HG03135 (cell line): ENCODE measurements at regions not wholly inside any gene's neighbourhood (a gene's known extent, or its start where the extent isn't known, plus 50 kb on each side); places are given as distances from the start of the nearest gene placed in this dataset.

Experiments
- ATAC-seq: cut with Tn5 transposase; IDR thresholded peaks from one replicate; pipeline ENCODE4 v1.9.1; 2021; ENCODE audit warnings: mild to moderate bottlenecking, moderate library complexity; ENCODE audit not compliant: unreplicated experiment

- ATAC-seq, result no peak
These were observed 297.6 kb upstream of the SP8 start for GRCh38 chr7:21084286-21084685.

DNA sequence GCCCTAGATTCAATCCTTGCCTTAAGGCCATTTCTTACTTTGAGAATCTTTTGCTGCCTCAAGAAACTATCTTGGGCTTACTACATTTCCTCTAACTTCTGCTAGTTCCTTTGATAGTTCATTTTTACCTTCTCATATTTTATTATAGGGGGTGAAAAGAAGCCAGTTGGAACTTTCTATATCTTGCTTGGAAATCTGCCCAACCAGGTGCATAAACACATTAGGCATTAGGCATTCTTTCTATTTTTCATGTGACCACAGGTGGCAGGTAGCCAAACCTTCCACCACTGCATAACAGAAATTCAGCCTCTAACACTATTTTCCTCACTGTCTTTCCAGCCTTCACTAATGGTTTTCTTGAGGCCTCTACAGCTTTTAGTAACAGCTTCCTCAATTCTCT lies 300.0 kb upstream of the SP8 start:
- no peak for ATAC-seq

GRCh38 chr7:21089653-21090052 lies 303.0 kb upstream of the SP8 start:
- ATAC-seq, result no peak

DNA sequence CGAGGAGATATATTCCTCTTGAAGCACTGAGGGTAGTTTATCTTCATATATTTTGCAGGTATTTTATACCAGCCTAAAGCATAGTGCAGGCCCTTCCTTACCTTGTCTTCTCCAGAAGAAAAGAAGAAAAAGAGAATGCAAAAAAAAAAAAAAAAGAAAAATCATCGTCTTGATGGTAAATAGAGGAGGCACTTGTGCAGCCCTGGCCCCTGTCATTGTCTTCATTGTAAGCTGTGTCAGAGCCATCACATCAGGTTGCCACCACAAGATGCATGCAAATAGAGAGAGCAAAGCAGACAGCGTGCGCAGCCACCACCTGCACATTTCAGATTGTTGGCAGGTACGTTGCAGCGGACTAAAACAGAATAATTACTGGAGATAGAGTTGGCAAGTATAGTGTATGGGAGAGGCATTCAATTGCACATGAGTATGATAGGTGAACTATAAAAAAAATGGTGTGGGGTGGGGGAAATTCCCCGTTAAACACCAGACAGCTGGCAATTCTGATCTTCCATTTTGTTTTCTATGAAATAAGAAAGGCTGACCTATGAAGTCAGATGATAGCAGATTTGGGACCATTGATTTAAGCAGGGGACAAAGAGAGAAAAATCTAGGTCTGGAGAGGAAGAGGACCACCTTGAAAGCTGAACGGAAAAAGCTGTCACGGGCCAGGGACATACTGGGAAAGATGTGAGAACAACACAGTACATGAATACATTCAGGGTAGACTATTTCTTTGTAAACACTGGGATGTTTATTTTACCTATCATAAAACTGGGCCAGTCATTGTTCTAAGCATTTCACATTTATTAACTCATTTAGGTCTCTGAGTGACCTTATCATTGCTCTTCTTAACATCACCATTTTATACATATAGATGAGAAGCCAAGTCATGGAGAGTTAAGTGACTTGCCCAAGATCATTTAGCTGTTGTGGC lies 306.3 kb upstream of the SP8 start:
- no peak for ATAC-seq

DNA sequence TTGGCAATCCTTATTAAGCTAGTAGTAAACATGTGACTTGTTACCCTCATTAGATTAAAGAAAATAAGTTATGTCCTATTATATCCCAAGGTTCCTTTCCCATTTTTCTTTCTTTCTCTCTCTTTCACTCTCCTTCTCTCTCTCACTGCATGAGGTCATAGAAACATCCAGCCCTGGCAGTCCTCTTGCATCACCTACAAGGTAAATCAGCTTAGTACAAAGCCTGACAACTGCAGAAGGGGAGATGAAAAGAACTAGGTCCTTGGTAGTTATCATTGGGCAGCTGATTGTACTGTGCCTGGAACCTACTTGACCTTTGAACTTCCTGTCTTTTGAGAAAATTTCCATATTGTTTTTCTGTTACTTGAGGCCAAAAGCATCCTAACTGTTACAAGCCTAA lies 307.9 kb upstream of the SP8 start:
- ATAC-seq, result no peak

GRCh38 chr7:21099432-21099831 lies 312.7 kb upstream of the SP8 start:
- ATAC-seq, result no peak

DNA sequence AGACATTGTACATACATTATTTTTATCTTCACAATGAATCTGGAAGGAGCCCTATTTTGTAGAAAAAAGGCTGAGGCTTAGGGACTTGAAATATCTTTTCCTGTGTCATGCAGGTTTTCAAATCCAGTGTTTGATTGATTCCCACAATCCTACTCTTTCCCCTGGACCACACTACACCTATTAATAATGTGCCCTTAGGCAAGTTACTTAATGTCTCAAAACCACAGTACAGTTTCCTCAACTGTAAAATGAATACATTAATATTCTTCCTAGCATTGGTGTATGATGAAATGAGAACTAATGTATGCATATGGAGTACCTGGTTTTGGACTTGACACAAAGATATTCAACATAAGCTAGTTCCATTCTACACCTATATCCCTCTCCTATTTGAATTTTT lies 313.3 kb upstream of the SP8 start:
- ATAC-seq, result no peak

DNA sequence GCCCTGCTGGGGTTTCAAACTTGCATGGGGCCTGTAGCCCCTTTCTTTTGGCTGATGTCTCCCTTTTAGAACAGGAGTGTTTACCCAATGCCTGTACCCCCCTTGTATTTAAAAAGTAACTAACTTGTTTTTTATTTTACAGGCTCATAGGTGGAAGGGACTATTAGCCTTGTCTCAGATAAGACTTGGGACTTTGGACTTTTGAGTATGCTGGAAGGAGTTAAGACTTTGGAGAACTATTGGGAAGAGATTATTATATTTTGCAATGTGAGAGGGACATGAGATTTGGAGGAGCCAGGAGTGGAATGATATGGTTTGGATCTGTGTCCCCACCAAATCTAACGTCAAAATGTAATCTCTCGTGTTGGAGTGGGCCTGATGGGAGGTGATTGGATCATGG lies 314.9 kb upstream of the SP8 start:
- no peak for ATAC-seq

- ATAC-seq, result no peak
These were observed 316.9 kb upstream of the SP8 start for GRCh38 chr7:21103426-21104123.

- ATAC-seq, result no peak
These were observed 317.4 kb upstream of the SP8 start for GRCh38 chr7:21104124-21104500.

DNA sequence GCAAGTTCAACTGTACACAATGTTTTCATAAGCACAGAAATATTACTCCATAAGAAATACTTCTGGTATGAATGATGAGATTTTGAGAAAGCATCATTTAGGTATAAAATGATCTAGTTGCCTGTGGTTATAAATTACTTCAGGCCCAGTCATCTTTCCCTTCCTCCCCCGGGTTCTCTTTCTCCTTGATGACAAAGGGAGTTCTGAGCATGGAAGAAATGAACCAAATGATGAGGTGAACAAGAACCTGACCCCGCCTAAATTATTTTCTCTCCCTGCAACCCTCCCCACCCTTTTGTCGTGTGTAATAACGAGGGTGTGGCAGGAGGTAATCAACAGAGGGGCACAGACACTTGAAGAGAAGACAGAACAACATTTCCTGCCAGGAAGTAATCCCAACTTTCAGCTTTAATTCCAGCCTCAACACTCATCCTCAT lies 319.6 kb upstream of the SP8 start:
- no peak for ATAC-seq

- no peak for ATAC-seq
These were observed 320.4 kb upstream of the SP8 start for GRCh38 chr7:21107101-21107500.

DNA sequence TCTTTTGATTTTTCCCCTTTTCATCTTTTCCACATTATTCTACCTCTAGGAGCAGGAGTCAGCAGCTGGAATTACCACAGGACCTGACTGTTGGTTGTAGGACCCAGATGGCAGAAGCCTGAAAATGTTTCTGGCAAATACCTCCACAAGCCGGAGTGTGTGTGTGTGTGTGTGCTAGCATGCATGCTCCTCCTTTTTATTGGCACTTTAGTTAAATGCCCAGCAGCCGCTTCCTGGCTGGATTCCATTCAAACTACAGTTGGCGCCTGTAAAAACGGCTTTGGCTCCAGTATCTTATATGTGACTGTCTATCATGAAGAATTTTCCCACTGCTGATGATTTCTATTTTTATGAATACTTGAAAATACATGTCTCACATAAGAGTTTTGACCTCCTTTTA lies 319.7 kb upstream of the SP4 start:
- no peak for ATAC-seq

- ATAC-seq, result no peak
These were observed 314.1 kb upstream of the SP4 start for GRCh38 chr7:21113609-21114415.

DNA sequence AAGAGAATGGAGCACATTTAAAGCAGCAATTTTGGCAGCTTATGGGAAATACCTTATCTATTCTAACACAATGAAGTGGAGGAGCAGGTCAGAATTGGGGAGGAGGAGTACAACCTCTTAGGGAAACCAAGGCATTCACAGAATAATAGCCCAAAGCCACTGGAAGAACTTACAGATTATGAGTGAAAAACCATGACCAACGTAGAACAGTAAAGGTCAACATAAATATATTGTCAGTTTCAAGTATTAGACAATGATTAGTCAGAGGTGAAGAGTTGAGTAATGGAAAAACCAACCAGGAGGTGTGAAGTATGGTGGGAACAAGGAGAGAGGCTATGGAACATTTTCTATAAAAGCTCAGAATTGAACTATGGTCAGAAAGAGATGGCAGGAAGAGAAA lies 304.3 kb upstream of the SP4 start:
- ATAC-seq, result no peak

DNA sequence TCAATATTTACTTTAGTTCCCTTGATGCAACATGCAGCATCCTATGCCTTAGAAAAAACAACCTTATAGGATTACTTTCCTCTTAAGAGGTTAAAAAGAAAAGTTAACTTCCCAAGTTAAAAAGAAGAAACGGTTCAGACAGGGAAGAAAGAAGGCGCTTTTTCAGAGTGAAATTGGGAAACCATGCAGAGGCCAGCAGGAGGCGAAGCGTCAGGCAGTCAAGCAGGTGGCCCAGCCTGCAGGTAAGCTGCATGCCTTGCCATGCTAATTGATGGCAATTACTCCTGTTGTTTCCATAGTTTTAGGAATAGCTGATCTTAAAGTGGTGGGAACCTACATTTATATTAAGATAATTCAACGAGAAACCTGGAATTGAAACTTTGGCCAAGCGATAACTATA lies 302.6 kb upstream of the SP4 start:
- no peak for ATAC-seq

DNA sequence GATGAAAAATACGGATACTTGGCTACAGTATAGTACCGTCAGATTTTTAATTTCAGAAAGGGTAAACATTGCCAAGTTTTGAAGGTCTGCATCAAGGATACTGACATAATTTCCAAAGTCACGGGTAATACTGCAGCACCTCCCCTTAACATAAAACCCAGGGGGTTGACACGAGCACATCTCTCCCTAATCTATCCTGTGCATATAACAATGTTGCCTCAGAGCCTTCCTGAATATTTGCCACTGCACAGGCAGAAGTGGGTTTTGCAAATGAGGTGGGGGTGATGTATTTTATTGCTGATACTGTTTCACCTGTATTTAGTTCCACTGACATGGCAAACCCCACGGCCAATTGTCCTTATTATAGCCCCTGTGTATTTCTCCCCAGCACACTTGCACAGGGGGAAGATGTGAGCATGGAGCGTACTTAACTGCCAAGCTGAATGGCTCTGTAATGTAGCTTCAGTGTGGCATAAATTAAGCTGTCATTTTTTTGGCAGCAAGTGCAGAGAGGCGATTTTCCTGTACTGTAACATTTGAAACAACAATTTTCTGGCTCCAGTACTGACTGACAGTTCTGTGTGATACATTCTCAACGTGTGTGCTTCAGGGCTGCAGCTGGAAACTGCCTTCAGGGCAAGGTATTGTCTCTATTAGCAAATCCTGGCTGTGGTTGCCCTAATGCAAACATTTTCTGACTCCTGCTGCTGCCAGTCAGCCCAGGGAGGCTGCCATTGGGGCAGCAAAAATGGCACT lies 299.6 kb upstream of the SP4 start:
- no peak for ATAC-seq

- no peak for ATAC-seq
These were observed 296.0 kb upstream of the SP4 start for GRCh38 chr7:21131897-21132296.

DNA sequence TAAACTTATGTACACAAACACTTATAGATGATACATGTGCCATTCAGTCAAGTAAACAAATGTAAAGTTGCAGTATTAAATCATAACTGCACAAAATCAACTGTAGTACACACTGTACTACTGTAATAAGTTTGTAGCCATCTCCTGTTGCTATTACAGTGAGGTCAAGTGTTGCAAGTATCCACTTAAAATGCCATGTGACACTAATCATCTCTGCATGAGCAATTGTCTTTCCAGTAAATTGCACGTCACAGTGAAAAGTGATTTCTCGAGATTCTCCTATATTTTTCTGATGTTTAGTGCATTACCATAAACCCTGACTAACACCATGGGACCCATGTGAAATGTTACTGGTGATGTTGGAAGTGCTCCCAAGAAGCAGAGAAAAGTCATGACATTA lies 293.3 kb upstream of the SP4 start:
- no peak for ATAC-seq

DNA sequence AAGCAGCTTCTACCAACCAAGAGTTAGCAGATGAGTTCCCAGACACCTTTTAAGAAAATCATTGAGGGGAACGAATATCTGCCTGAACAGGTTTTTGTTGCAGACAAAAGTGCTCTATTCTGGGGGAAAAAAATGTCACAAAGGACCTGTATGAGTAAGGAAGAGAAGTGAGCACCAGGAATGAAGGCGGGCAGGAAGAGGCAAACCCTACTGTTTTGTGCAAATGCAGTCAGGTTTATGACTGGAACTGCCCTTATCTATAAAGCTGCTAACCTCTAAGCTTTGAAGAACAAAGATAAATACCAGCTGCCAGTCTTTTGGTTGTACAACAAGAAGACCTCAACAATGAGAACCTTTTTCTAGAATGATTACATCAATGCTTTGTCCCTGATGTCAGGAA lies 292.4 kb upstream of the SP4 start:
- no peak for ATAC-seq

DNA sequence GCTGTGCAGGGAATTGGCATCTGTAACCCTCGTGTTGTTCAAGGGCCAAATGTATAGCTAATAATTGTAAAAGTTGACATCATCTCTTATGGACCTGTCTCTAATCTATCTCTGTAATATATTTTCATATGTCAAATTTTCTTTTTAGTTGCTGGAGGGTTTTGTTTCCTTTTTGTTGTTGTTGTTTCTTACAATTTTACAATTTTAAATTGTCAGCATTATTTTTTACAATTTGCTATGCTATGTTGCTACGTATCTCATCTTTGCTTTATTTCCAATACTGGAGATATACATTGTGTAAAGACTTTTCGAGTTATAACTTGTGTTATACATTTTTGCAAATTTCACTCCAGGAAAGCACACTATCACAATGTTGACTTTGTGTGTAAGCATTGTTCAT lies 290.2 kb upstream of the SP4 start:
- ATAC-seq, result no peak
